Vagina (tissue), 2 donors: ENCODE measurements at regions not wholly inside any gene's neighbourhood (a gene's known extent, or its start where the extent isn't known, plus 50 kb on each side); places are given as distances from the start of the nearest gene placed in this dataset.

Experiments used
- POLR2A ChIP-seq, 2 donors: fragments of 450-650 bp; IDR thresholded peaks; one replicate each; pipeline ENCODE4 v1.6.1; 2017; ENCODE audit warnings: antibody characterized with exemption in 2 of 2, mild to moderate bottlenecking in 2 of 2, moderate library complexity in 2 of 2
- TF ChIP-seq, protein P1 (sequence below), 3 experiments: fragments of 450-650 bp in 2 of 3; fragments of 200-600 bp in 1 of 3; sonication (generic) in 1 of 3; IDR thresholded peaks; one replicate each; pipeline ENCODE4 v1.5.1; 2017 to 2019; ENCODE audit warnings: antibody characterized with exemption in 3 of 3, mild to moderate bottlenecking in 2 of 3, moderate library complexity in 2 of 3

DNA sequence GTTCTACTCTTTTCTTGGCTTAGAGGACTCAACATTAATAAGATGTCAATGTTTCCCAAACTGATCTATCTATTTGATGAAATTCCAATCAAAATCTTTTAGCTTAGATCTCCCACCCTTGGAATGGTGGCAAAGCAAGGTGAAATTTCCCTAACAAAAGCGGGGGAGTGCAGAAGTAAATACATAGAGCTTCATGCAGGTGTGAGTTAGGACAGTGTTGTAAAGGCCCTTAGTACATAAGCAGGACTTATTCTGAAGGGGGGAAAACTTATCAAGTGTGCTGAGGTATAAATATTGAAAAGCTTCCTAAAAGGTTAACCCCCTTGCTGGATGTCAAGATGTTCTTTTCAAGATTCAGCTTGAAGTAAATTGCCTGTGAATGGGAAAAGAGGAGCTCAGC, 608.6 kb upstream of the CELF4 start:
- no peak for TF ChIP-seq POLR2A (IDR thresholded peaks at IDR 0.05)
- TF ChIP-seq, protein P1, sequence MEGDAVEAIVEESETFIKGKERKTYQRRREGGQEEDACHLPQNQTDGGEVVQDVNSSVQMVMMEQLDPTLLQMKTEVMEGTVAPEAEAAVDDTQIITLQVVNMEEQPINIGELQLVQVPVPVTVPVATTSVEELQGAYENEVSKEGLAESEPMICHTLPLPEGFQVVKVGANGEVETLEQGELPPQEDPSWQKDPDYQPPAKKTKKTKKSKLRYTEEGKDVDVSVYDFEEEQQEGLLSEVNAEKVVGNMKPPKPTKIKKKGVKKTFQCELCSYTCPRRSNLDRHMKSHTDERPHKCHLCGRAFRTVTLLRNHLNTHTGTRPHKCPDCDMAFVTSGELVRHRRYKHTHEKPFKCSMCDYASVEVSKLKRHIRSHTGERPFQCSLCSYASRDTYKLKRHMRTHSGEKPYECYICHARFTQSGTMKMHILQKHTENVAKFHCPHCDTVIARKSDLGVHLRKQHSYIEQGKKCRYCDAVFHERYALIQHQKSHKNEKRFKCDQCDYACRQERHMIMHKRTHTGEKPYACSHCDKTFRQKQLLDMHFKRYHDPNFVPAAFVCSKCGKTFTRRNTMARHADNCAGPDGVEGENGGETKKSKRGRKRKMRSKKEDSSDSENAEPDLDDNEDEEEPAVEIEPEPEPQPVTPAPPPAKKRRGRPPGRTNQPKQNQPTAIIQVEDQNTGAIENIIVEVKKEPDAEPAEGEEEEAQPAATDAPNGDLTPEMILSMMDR (IDR thresholded peaks at IDR 0.05), result no peak
